ENCODE measurements at regions not wholly inside any gene's neighbourhood (a gene's known extent, or its start where the extent isn't known, plus 50 kb on each side); places are given as distances from the start of the nearest gene placed in this dataset.

DNA sequence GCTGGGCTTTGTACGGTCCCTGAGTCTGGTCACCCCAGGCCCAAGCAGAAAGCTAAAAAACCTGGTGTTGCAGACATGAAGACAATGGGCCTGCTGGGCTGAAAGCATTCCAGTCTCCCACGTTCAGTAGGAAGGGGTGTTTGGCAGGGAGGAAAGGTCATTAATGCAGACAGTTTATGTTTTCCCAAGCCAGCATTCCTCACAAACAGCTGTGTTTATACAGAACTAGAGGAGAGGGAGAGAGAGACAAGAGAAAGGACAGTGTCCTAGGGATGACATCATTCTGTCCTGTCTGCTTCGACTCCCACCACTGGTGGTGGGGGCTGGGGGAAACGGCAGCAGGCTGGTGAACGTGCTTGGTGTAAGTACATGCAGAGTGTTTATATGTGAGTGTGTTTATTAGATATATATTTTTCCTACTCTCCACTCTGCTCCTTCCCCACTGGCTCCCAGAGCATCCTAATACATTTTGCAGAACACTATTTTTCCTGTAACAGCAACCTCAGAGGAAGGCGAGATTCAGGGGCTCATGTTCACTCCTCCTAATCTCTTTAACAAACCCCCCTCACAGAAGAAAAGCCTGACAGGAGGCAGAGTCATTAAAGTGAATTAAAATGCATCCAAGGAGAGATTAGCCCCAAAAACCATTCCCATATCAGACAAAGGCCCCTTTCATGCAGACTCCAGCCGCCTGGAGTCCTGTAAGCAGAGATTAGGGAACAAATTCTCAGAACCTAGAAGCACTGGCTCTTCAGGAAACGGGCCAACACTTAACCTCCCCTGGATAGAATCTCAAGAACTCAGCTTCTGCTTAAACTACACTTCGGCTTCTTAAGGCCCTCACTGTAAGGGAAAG, 380.4 kb downstream of the TNS1 start:
- TF ChIP-seq, protein P1, sequence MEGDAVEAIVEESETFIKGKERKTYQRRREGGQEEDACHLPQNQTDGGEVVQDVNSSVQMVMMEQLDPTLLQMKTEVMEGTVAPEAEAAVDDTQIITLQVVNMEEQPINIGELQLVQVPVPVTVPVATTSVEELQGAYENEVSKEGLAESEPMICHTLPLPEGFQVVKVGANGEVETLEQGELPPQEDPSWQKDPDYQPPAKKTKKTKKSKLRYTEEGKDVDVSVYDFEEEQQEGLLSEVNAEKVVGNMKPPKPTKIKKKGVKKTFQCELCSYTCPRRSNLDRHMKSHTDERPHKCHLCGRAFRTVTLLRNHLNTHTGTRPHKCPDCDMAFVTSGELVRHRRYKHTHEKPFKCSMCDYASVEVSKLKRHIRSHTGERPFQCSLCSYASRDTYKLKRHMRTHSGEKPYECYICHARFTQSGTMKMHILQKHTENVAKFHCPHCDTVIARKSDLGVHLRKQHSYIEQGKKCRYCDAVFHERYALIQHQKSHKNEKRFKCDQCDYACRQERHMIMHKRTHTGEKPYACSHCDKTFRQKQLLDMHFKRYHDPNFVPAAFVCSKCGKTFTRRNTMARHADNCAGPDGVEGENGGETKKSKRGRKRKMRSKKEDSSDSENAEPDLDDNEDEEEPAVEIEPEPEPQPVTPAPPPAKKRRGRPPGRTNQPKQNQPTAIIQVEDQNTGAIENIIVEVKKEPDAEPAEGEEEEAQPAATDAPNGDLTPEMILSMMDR (IDR thresholded peaks at IDR 0.05), result no peak
- no peak for TF ChIP-seq ZFX (IDR thresholded peaks at IDR 0.05; ENCODE audit: borderline replicate concordance)
